Colonic mucosa (tissue), 4 donors: ENCODE measurements at regions not wholly inside any gene's neighbourhood (a gene's known extent, or its start where the extent isn't known, plus 50 kb on each side); places are given as distances from the start of the nearest gene placed in this dataset.

Source experiments
- DNase-seq: peaks from one replicate; pipeline ENCODE4 v3.0.0-alpha.2; 2020
- H3K27ac ChIP-seq: fragments of 200-600 bp; one replicate; pipeline ENCODE4 v1.8.0; 2021
- H3K27me3 ChIP-seq: fragments of 200-600 bp; one replicate; pipeline ENCODE4 v1.8.0; 2021
- H3K36me3 ChIP-seq: fragments of 200-600 bp; one replicate; pipeline ENCODE4 v1.8.0; 2021
- H3K4me1 ChIP-seq: fragments of 200-600 bp; one replicate; pipeline ENCODE4 v1.8.0; 2021; ENCODE audit warnings: mild to moderate bottlenecking
- H3K4me3 ChIP-seq: fragments of 200-600 bp; one replicate; pipeline ENCODE4 v1.8.0; 2021
- H3K9ac ChIP-seq, 2 donors: one replicate each; pipeline ENCODE4 v1.7.0; 2013; ENCODE audit warnings: control low read depth in 2 of 2, low read depth in 2 of 2, low read length in 2 of 2
- H3K9me3 ChIP-seq: fragments of 200-600 bp; one replicate; pipeline ENCODE4 v1.8.0; 2021
- CTCF ChIP-seq: fragments of 200-600 bp; IDR thresholded peaks from one replicate; pipeline ENCODE4 v1.8.0; 2022; ENCODE audit warnings: antibody characterized with exemption, mild to moderate bottlenecking
- intact Hi-C: fragments of 100-400 bp; cut with DNase I; formaldehyde crosslinking; loops from one replicate; pipeline ENCODE4 v1.14.1; 2022
- donor health status: healthy.
- donor health status: DM: no; HTN: no; CAD: no.
- donor health status: DM: no; HTN: no; CAD: no.

GRCh38 chr11:122172352-122173073 lies 56.5 kb upstream of the BLID start:
- Histone ChIP-seq H3K9me3 (no peaks in the 10 kb centered on the region), H3K36me3 (no peaks in the 10 kb centered on the region), H3K4me3 (no peak overlapping the region), H3K27me3 (no peaks in the 10 kb centered on the region), H3K4me1 (no peaks in the 10 kb centered on the region), H3K27ac (no peak overlapping the region), H3K9ac (no peak overlapping the region)
- TF ChIP-seq CTCF = no peak
- no peak for DNase-seq
- intact Hi-C loops = no loop called here

GRCh38 chr11:122170815-122171475 lies 54.9 kb upstream of the BLID start:
- no peaks in the 10 kb centered on the region for H3K27me3 ChIP-seq
- no peaks in the 10 kb centered on the region for H3K9me3 ChIP-seq
- H3K4me3 ChIP-seq = no peak overlapping the region
- no peak overlapping the region for H3K9ac ChIP-seq
- intact Hi-C loops = no loop called here
- no peaks in the 10 kb centered on the region for H3K4me1 ChIP-seq
- DNase-seq = no peak
- TF ChIP-seq CTCF = no peak
- H3K36me3 ChIP-seq = no peaks in the 10 kb centered on the region
- H3K27ac ChIP-seq = no peak overlapping the region

GRCh38 chr11:122168218-122168617 lies 52.2 kb upstream of the BLID start:
- Histone ChIP-seq H3K27ac (no peak overlapping the region), H3K36me3 (no peaks in the 10 kb centered on the region), H3K9me3 (no peaks in the 10 kb centered on the region), H3K9ac (no peak overlapping the region), H3K4me3 (no peak overlapping the region), H3K27me3 (no peaks in the 10 kb centered on the region), H3K4me1 (no peaks in the 10 kb centered on the region)
- intact Hi-C loops = no loop called here
- no peak for TF ChIP-seq CTCF
- no peak for DNase-seq

- no peak overlapping the region for H3K9ac ChIP-seq
- H3K4me1 ChIP-seq = no peaks in the 10 kb centered on the region
- H3K4me3 ChIP-seq = no peak overlapping the region
- no peaks in the 10 kb centered on the region for H3K9me3 ChIP-seq
- no peak for TF ChIP-seq CTCF
- H3K27me3 ChIP-seq = no peaks in the 10 kb centered on the region
- no peaks in the 10 kb centered on the region for H3K36me3 ChIP-seq
- no peak for DNase-seq
- no peak overlapping the region for H3K27ac ChIP-seq
- intact Hi-C loops = no loop called here
These were observed 51.1 kb upstream of the BLID start for GRCh38 chr11:122167100-122167499.

- intact Hi-C loops = no loop called here
- H3K27me3 ChIP-seq = no peaks in the 10 kb centered on the region
- no peak overlapping the region for H3K27ac ChIP-seq
- no peak for DNase-seq
- no peaks in the 10 kb centered on the region for H3K9me3 ChIP-seq
- TF ChIP-seq CTCF = no peak
- H3K4me1 ChIP-seq = no peaks in the 10 kb centered on the region
- no peak overlapping the region for H3K9ac ChIP-seq
- H3K36me3 ChIP-seq = no peaks in the 10 kb centered on the region
- H3K4me3 ChIP-seq = no peak overlapping the region
These were observed 49.8 kb upstream of the BLID start for GRCh38 chr11:122165607-122166371.
